ENCODE measurements at regions not wholly inside any gene's neighbourhood (a gene's known extent, or its start where the extent isn't known, plus 50 kb on each side); places are given as distances from the start of the nearest gene placed in this dataset.

DNA sequence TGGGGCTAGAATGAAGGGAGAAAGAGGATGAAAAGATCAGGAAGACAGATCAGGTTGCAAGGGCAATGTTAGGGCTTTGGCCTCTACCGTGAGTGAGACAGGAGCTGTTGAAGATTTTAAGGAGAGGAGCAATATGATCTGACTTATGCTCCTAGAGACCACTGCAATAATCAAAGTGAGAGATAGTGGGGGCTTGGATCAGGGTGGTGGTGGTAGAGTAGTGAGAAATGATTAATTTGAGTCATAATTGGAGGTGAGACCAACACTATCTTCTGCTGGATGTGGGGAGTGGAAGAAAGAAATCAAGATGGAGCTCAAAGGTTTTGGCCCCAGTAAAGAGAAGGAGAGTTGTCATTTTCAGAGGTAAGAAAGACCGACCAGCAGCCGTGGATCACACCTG, 140.7 kb upstream of the TMEM170B start:
- TF ChIP-seq, protein P1, sequence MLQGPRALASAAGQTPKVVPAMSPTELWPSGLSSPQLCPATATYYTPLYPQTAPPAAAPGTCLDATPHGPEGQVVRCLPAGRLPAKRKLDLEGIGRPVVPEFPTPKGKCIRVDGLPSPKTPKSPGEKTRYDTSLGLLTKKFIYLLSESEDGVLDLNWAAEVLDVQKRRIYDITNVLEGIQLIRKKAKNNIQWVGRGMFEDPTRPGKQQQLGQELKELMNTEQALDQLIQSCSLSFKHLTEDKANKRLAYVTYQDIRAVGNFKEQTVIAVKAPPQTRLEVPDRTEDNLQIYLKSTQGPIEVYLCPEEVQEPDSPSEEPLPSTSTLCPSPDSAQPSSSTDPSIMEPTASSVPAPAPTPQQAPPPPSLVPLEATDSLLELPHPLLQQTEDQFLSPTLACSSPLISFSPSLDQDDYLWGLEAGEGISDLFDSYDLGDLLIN (CRISPR knock-in tag; IDR thresholded peaks at IDR 0.05; ENCODE audit: borderline replicate concordance), result no peak
- TF ChIP-seq CTCF (CRISPR knock-in tag; IDR thresholded peaks at IDR 0.05), result no peak
- TF ChIP-seq, protein P2, sequence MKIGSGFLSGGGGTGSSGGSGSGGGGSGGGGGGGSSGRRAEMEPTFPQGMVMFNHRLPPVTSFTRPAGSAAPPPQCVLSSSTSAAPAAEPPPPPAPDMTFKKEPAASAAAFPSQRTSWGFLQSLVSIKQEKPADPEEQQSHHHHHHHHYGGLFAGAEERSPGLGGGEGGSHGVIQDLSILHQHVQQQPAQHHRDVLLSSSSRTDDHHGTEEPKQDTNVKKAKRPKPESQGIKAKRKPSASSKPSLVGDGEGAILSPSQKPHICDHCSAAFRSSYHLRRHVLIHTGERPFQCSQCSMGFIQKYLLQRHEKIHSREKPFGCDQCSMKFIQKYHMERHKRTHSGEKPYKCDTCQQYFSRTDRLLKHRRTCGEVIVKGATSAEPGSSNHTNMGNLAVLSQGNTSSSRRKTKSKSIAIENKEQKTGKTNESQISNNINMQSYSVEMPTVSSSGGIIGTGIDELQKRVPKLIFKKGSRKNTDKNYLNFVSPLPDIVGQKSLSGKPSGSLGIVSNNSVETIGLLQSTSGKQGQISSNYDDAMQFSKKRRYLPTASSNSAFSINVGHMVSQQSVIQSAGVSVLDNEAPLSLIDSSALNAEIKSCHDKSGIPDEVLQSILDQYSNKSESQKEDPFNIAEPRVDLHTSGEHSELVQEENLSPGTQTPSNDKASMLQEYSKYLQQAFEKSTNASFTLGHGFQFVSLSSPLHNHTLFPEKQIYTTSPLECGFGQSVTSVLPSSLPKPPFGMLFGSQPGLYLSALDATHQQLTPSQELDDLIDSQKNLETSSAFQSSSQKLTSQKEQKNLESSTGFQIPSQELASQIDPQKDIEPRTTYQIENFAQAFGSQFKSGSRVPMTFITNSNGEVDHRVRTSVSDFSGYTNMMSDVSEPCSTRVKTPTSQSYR (CRISPR knock-in tag; IDR thresholded peaks at IDR 0.05; ENCODE audit: borderline replicate concordance), result no peak
- no peak for TF ChIP-seq KLF16 (CRISPR knock-in tag; IDR thresholded peaks at IDR 0.05)
- TF ChIP-seq, protein P3, sequence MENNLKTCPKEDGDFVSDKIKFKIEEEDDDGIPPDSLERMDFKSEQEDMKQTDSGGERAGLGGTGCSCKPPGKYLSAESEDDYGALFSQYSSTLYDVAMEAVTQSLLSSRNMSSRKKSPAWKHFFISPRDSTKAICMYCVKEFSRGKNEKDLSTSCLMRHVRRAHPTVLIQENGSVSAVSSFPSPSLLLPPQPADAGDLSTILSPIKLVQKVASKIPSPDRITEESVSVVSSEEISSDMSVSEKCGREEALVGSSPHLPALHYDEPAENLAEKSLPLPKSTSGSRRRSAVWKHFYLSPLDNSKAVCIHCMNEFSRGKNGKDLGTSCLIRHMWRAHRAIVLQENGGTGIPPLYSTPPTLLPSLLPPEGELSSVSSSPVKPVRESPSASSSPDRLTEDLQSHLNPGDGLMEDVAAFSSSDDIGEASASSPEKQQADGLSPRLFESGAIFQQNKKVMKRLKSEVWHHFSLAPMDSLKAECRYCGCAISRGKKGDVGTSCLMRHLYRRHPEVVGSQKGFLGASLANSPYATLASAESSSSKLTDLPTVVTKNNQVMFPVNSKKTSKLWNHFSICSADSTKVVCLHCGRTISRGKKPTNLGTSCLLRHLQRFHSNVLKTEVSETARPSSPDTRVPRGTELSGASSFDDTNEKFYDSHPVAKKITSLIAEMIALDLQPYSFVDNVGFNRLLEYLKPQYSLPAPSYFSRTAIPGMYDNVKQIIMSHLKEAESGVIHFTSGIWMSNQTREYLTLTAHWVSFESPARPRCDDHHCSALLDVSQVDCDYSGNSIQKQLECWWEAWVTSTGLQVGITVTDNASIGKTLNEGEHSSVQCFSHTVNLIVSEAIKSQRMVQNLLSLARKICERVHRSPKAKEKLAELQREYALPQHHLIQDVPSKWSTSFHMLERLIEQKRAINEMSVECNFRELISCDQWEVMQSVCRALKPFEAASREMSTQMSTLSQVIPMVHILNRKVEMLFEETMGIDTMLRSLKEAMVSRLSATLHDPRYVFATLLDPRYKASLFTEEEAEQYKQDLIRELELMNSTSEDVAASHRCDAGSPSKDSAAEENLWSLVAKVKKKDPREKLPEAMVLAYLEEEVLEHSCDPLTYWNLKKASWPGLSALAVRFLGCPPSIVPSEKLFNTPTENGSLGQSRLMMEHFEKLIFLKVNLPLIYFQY (CRISPR knock-in tag; IDR thresholded peaks at IDR 0.05; ENCODE audit: borderline replicate concordance), result no peak
- no peak for TF ChIP-seq TFAP4 (IDR thresholded peaks at IDR 0.05; ENCODE audit: borderline replicate concordance, low read depth)
- TF ChIP-seq, protein P4, sequence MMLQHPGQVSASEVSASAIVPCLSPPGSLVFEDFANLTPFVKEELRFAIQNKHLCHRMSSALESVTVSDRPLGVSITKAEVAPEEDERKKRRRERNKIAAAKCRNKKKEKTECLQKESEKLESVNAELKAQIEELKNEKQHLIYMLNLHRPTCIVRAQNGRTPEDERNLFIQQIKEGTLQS (CRISPR knock-in tag; IDR thresholded peaks at IDR 0.05), result no peak
- TF ChIP-seq, protein P5, sequence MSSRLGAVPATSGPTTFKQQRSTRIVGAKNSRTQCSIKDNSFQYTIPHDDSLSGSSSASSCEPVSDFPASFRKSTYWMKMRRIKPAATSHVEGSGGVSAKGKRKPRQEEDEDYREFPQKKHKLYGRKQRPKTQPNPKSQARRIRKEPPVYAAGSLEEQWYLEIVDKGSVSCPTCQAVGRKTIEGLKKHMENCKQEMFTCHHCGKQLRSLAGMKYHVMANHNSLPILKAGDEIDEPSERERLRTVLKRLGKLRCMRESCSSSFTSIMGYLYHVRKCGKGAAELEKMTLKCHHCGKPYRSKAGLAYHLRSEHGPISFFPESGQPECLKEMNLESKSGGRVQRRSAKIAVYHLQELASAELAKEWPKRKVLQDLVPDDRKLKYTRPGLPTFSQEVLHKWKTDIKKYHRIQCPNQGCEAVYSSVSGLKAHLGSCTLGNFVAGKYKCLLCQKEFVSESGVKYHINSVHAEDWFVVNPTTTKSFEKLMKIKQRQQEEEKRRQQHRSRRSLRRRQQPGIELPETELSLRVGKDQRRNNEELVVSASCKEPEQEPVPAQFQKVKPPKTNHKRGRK (CRISPR knock-in tag; IDR thresholded peaks at IDR 0.05), result no peak
- TF ChIP-seq ZNF720 (CRISPR knock-in tag; IDR thresholded peaks at IDR 0.05), result no peak
- TF ChIP-seq ESRRA (CRISPR knock-in tag; IDR thresholded peaks at IDR 0.05; ENCODE audit: low read depth), result no peak
- TF ChIP-seq TCF7L2 (IDR thresholded peaks at IDR 0.05; ENCODE audit: low read depth, low read length), result no peak
- TF ChIP-seq JUNB (CRISPR knock-in tag; IDR thresholded peaks at IDR 0.05; ENCODE audit: borderline replicate concordance), result no peak

Measured in HepG2 (cell line).